Loucy (cell line): ENCODE measurements at regions not wholly inside any gene's neighbourhood (a gene's known extent, or its start where the extent isn't known, plus 50 kb on each side); places are given as distances from the start of the nearest gene placed in this dataset.

Source experiments
- EZH2phosphoT487 ChIP-seq: fragments of 200-600 bp; IDR thresholded peaks from 2 replicates; pipeline ENCODE4 v1.6.1; 2018; ENCODE audit warnings: antibody characterized with exemption, mild to moderate bottlenecking, moderate library complexity, borderline replicate concordance
- TF ChIP-seq, protein P1 (sequence below): fragments of 200-600 bp; sonication (generic); conservative IDR thresholded peaks from 2 replicates; pipeline ENCODE4 v1.5.1; 2014; ENCODE audit warnings: mild to moderate bottlenecking, antibody characterized with exemption, low read length

DNA sequence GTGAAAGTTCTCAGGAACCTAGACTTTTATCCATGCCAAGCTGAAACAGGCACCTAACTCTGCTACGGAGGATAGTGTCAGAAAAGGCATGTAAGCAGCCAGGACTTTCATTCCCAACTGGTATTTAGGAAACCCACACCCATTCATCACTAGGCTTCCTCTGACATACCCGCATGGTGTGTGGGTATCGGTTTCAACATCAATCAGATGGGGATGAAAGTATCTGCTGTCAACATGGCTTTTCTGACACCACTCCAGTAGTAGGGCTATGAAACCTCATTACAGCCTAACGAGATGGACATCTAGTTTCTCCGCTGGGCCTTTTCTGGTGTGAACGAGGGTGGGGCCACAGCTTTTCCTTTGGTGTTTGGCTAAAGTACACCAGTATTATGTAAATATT, 1178.3 kb downstream of the CDH11 start:
- TF ChIP-seq, protein P1, sequence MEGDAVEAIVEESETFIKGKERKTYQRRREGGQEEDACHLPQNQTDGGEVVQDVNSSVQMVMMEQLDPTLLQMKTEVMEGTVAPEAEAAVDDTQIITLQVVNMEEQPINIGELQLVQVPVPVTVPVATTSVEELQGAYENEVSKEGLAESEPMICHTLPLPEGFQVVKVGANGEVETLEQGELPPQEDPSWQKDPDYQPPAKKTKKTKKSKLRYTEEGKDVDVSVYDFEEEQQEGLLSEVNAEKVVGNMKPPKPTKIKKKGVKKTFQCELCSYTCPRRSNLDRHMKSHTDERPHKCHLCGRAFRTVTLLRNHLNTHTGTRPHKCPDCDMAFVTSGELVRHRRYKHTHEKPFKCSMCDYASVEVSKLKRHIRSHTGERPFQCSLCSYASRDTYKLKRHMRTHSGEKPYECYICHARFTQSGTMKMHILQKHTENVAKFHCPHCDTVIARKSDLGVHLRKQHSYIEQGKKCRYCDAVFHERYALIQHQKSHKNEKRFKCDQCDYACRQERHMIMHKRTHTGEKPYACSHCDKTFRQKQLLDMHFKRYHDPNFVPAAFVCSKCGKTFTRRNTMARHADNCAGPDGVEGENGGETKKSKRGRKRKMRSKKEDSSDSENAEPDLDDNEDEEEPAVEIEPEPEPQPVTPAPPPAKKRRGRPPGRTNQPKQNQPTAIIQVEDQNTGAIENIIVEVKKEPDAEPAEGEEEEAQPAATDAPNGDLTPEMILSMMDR, result no peak
- no peak for TF ChIP-seq EZH2phosphoT487
